Ovary (tissue), 3 donors: ENCODE measurements at regions not wholly inside any gene's neighbourhood (a gene's known extent, or its start where the extent isn't known, plus 50 kb on each side); places are given as distances from the start of the nearest gene placed in this dataset.

ENCODE experiments used
- EP300 ChIP-seq: sonication (generic); formaldehyde crosslinking; IDR thresholded peaks from one replicate; pipeline ENCODE4 v1.6.1; 2017; ENCODE audit warnings: antibody characterized with exemption
- POLR2A ChIP-seq: fragments of 450-650 bp; IDR thresholded peaks from one replicate; pipeline ENCODE4 v1.6.1; 2017; ENCODE audit warnings: antibody characterized with exemption, mild to moderate bottlenecking, moderate library complexity
- TF ChIP-seq, protein P1 (sequence below), 3 donors: fragments of 450-650 bp in 2 of 3; fragments of 200-600 bp in 1 of 3; IDR thresholded peaks; one replicate each; pipeline versions ENCODE4 v1.5.1 to v1.8.0; 2016 to 2022; ENCODE audit warnings: antibody characterized with exemption in 3 of 3, mild to moderate bottlenecking in 1 of 3
- donor health status: DM: no; HTN: no; CAD: no.

- TF ChIP-seq, protein P1, sequence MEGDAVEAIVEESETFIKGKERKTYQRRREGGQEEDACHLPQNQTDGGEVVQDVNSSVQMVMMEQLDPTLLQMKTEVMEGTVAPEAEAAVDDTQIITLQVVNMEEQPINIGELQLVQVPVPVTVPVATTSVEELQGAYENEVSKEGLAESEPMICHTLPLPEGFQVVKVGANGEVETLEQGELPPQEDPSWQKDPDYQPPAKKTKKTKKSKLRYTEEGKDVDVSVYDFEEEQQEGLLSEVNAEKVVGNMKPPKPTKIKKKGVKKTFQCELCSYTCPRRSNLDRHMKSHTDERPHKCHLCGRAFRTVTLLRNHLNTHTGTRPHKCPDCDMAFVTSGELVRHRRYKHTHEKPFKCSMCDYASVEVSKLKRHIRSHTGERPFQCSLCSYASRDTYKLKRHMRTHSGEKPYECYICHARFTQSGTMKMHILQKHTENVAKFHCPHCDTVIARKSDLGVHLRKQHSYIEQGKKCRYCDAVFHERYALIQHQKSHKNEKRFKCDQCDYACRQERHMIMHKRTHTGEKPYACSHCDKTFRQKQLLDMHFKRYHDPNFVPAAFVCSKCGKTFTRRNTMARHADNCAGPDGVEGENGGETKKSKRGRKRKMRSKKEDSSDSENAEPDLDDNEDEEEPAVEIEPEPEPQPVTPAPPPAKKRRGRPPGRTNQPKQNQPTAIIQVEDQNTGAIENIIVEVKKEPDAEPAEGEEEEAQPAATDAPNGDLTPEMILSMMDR (IDR thresholded peaks at IDR 0.05): no peak
- TF ChIP-seq POLR2A (no peak), EP300 (no peak)
These were observed 70.4 kb upstream of the C5orf63 start for GRCh38 chr5:127143722-127144121.
